ENCODE measurements at regions not wholly inside any gene's neighbourhood (a gene's known extent, or its start where the extent isn't known, plus 50 kb on each side); places are given as distances from the start of the nearest gene placed in this dataset.
"Not testable (repeated sequence)": the region's sequence is repeated elsewhere in the genome, so short reads cannot be mapped to it uniquely, and the experiment has no call there.

DNA sequence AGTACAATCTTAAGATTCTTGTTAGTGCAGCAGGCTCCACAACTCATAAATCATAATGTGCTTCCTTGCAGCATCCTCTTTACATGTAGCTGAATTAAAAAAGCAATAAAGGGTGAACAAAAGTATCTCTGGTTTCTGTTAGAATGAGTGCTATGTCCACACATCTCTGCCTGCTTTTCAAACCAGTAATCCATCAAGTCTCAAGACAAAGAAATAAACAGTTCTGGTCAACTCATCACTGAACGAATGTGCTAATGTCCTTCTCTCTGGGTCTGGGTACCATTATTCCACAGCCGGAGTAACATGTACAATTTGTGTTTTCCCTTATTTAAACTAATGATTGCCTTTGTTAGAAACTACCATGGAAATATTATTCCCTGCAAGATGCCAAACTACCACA is 273.0 kb upstream of the USP15 start:
- intact Hi-C loops (cut with micrococcal nuclease) = no loop called here

DNA sequence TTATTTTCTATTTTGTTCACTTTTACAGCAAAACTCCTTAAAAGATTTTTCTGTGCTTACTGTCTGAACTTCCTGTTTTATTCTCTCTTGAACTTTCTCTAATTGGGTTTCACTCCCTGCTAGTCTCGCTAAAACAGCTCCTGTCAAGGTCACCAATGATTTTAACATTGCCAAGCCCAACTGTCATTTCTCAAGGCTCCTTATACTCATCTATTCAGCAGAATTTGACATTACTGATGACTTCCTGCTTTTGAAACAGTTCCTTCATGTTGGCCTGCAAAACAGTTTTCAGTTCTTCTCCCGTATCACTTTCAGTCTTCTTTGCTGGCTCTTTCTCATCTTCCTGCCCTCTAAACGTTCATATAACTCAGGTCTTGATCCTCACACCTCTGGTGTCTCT is 268.5 kb upstream of the USP15 start:
- intact Hi-C loops (cut with micrococcal nuclease) = loop anchor here (10.0 kb wide), 1 partner anchor 337 kb away; no protein-coding TSS in a partner anchor

- intact Hi-C loops (cut with micrococcal nuclease) = loop anchor here (10.0 kb wide), 1 partner anchor 339 kb away; no protein-coding TSS in a partner anchor
Observed at GRCh38 chr12:61993734-61994345, 266.4 kb upstream of the USP15 start.

GRCh38 chr12:61996717-61997116 is 263.5 kb upstream of the USP15 start:
- intact Hi-C loops (cut with micrococcal nuclease) = loop anchor here (10.0 kb wide), 1 partner anchor 342 kb away; no protein-coding TSS in a partner anchor

DNA sequence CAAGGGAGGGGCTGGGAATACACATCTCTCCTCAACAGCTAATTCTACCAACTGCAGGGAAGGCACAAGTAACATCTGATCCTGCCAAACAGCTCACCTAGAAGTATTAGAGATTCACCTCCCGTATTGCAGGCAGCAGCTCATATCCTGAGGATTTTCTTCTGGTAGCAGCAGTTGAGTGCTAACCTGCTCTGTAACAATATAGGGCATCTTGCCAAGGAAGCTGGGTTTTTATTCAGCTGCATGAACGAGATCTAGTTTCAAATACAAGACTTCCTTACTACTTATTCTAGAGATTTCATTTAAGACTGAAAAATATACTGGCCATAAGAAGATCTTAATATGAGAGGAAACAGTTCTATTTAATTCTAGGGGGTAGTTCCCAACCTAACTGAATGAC is 261.4 kb upstream of the USP15 start:
- intact Hi-C loops (cut with micrococcal nuclease) = loop anchor here (10.0 kb wide), 1 partner anchor 344 kb away; no protein-coding TSS in a partner anchor

- intact Hi-C loops (cut with micrococcal nuclease) = loop anchor here (10.0 kb wide), 1 partner anchor 345 kb away; no protein-coding TSS in a partner anchor
Observed at GRCh38 chr12:61999311-61999710, 260.9 kb upstream of the USP15 start.

DNA sequence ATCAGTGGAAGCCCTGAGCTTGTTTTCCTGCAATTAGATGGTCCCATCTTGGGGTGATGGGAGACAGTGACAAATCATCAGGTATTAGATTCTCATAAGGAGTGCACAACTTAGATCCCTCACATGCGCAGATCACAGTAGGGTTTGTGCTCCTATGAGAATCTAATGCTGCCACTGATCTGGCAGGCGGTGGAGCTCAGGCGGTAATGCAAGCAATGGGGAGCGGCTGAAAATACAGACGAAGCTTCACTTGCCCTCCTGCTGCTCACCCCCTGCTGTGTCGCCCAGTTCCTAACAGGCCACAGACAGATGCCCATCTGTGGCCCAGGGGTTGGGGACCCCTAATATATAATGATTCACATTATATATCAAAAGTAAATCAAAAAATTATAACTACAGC is 258.8 kb upstream of the USP15 start:
- intact Hi-C loops (cut with micrococcal nuclease) = loop anchor here (2.0 kb wide), 1 partner anchor 19 kb away; no protein-coding TSS in a partner anchor

- intact Hi-C loops (cut with micrococcal nuclease) = no loop called here
Observed at GRCh38 chr12:62003226-62003625, 257.0 kb upstream of the USP15 start.

GRCh38 chr12:62003701-62004100 is 256.5 kb upstream of the USP15 start:
- intact Hi-C loops (cut with micrococcal nuclease) = no loop called here

DNA sequence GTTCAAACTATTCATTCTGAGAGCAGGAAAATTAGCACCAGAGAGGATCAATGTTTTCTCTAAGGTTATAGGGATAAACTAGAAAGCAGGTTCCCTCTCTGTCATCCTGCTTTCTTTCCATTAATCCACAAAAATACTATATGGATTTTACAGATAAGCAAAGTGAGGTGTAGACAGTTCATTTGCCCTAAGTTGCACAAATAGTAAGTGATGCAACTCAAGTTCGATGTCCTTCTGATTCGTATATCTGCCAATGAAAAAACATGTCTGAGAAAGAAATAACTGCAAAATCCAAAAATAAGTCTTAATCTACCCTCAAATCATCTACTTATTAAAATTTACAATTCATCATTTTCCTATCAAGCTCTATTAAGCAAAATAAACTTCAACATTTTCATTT is 254.6 kb upstream of the USP15 start:
- intact Hi-C loops (cut with micrococcal nuclease) = loop anchor here (1.0 kb wide), 1 partner anchor 187 kb away; a partner anchor contains a TSS

GRCh38 chr12:62006076-62006732 is 254.0 kb upstream of the USP15 start:
- intact Hi-C loops (cut with micrococcal nuclease) = loop anchor here (1.0 kb wide), 1 partner anchor 186 kb away; a partner anchor contains a TSS

- intact Hi-C loops (cut with micrococcal nuclease) = no loop called here
Observed at GRCh38 chr12:62008703-62009102, 251.5 kb upstream of the USP15 start.

DNA sequence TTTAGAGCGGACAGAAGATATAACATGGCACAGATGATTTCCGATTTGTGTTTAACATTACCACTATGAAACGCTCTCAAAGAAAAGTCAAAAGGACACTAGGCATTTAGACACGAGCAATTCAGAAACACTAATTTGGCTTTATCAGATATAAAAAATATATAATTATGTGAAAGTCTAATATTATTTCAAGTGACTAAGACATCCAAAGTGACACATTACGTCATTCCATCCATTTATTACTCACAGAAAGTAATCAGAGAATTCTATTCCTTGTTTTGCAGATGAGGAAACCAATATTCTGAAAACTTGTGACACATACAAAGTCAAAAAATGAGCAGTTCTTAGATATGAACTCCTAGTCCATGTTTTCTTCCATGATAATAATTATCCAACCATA is 250.8 kb upstream of the USP15 start:
- intact Hi-C loops (cut with micrococcal nuclease) = no loop called here

DNA sequence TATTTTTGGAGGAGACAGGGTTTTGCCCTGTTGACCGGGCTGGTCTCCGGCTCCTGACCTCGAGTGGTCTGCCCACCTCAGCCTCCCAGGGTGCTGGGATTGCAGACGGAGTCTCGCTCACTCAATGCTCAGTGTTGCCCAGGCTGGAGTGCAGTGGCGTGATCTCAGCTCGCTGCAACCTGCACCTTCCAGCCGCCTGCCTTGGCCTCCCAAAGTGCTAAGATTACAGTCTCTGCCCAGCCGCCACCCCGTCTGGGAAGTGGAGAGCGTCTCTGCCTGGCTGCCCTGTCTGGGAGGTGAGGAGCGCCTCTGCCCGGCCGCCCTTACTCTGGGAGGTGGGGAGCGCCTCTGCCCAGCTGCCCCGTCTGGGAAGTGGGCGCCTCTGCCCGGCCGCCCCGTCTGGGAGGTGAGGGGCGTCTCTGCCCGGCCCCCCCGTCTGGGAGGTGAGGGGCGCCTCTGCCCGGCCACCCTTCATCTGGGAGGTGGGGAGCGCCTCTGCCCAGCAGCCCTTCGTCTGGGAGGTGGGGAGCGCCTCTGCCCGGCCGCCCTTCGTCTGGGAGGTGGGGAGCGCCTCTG is 249.8 kb upstream of the USP15 start:
- intact Hi-C loops (cut with micrococcal nuclease) = not testable (repeated sequence)

DNA sequence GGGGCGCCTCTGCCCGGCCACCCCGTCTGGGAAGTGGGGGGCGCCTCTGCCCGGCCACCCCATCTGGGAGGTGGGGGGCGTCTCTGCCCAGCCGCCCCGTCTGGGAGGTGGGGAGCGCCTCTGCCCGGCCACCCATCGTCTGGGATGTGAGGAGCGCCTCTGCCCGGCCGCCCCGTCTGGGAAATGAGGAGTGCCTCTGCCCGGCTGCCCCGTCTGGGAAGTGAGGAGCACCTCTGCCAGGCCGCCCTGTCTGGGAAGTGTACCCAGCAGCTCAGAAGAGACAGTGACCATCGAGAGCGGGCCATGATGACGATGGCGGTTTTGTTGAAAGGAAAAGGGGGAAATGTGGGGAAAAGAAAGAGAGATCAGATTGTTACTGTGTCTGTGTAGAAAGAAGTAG is 249.2 kb upstream of the USP15 start:
- intact Hi-C loops (cut with micrococcal nuclease) = not testable (repeated sequence)

DNA sequence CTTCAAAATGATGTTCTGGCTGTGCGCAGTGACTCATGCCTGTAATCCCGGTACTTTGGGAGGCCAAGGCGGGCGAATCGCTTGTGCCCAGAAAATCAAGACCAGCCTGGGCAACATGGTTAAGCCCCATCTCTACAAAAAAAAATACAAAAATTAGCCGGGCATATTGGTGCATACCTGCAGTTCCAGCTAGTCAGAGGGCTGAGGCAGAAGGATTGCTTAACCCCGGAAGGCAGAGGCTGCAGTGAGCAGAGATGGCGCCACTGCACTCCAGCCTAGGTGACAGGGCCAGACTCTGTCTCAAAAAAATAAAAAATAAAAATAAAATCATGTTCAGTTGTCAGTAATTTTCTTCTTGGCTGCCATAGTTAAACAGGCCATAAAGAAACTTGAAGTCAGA is 245.9 kb upstream of the USP15 start:
- intact Hi-C loops (cut with micrococcal nuclease) = no loop called here

GRCh38 chr12:62016021-62016420 is 244.2 kb upstream of the USP15 start:
- intact Hi-C loops (cut with micrococcal nuclease) = no loop called here

DNA sequence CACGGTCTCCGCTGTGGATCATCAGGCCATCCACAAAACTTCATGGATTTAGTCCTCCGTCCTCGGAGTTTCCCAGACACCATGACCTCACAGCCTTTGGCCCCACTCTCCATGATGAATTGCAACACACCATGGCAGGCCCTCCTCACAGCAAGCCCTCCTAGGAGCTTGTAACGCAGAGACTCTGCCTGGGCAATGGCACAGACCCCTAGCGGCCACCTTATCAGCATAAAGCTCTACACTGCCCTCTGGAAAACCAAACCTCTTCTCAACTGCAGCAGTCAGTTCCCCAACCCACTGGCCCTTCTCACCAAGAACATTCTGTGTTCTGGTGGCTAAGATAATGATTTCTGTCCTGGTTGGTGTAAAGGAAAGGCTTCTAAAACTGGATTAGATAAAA is 238.4 kb upstream of the USP15 start:
- intact Hi-C loops (cut with micrococcal nuclease) = loop anchor here (2.0 kb wide), 1 partner anchor 21 kb away; no protein-coding TSS in a partner anchor

- intact Hi-C loops (cut with micrococcal nuclease) = no loop called here
Observed at GRCh38 chr12:62028536-62028935, 231.7 kb upstream of the USP15 start.

DNA sequence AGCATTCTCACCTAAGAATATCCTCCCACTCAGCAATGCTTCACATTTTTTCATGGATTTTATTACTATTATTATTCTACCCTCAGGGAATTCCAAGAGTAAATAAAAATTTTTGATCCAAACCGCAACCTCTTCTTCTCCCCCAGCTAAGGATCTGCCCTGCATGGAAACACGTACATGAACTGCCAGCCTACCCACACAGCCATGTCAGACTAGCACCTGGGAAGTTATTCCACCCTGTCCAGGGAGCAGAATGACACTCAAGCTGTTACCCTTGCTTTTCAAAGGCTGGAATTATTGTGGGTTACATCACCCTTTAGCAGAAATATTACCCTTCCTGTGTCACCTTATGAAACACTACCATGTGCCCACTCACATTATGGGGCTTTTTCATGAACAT is 227.3 kb upstream of the USP15 start:
- intact Hi-C loops (cut with micrococcal nuclease) = no loop called here

DNA sequence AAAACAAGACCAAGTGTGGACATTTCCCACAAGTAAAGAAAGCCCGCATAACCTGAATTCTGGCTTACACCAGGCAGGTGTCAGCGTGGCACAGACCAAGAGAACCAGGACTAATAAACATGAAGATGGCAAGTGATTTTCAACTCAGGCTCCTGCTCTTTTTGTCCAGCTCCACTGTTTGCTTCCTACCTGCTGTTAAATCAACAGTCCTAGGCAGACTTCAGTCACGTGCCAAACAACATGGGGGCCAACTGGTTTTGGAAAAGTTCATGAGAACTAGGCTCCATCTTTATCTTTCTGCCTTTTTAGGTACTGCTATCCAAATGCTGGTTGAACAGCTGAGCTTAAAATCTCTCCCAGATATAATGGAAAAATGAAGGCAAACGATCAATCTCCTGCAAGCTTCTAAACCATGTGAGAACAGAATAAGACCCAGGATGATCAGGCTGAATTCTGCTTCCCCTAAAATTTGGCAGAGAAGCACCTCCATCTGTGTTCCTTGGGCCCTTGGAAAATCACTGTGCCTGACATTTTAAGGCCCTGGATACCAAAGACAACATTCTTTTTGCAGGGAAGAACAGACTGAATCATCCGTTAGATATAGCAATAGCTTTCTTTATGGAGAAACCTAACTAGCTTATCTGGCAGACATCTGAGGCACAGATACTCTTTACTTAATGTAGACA is 215.6 kb upstream of the USP15 start:
- intact Hi-C loops (cut with micrococcal nuclease) = no loop called here

- intact Hi-C loops (cut with micrococcal nuclease) = no loop called here
Observed at GRCh38 chr12:62045211-62045610, 215.0 kb upstream of the USP15 start.

All from T-helper 1 cell treated with Interleukin-12 subunit alpha and Interleukin-12 subunit beta and Interleukin-4 antibody, amounts not matched to agents 30 ng/mL and 1 ng/mL, for 36 hours (primary cell).